Left lung (tissue), 4 donors: ENCODE measurements at regions not wholly inside any gene's neighbourhood (a gene's known extent, or its start where the extent isn't known, plus 50 kb on each side); places are given as distances from the start of the nearest gene placed in this dataset.

Source experiments
- ATAC-seq: fragments of 200-7000 bp; cut with Tn5 transposase; one replicate; pipeline ENCODE4 v1.9.1; 2020; ENCODE audit warnings: moderate library complexity
- DNase-seq, 4 donors: peaks; one replicate each; pipeline ENCODE4 v3.0.0-alpha.2; 2013 to 2020
- H3K27ac ChIP-seq, 2 donors: fragments of 200-600 bp; sonication (generic) in 1 of 2; one replicate each; pipeline versions ENCODE4 v1.5.0 to v1.8.0; 2020 to 2021
- H3K27me3 ChIP-seq, 2 donors: fragments of 200-600 bp; sonication (generic) in 1 of 2; one replicate each; pipeline versions ENCODE4 v1.5.0 to v1.8.0; 2020 to 2021
- H3K36me3 ChIP-seq, 2 donors: fragments of 200-600 bp; sonication (generic) in 1 of 2; one replicate each; pipeline versions ENCODE4 v1.5.0 to v1.8.0; 2020 to 2021
- H3K4me1 ChIP-seq, 2 donors: fragments of 200-600 bp; one replicate each; pipeline ENCODE4 v1.8.0; 2021
- H3K4me3 ChIP-seq, 2 donors: fragments of 200-600 bp; sonication (generic) in 1 of 2; one replicate each; pipeline versions ENCODE4 v1.5.0 to v1.8.0; 2020 to 2021; ENCODE audit warnings: mild to moderate bottlenecking in 1 of 2
- H3K9me3 ChIP-seq, 2 donors: fragments of 200-600 bp; sonication (generic) in 1 of 2; one replicate each; pipeline versions ENCODE4 v1.5.0 to v1.8.0; 2020 to 2021
- CTCF ChIP-seq, 2 donors: fragments of 200-600 bp; sonication (generic) in 1 of 2; IDR thresholded peaks; one replicate each; pipeline versions ENCODE4 v1.5.0 to v1.8.0; 2021; ENCODE audit warnings: antibody characterized with exemption in 2 of 2
- intact Hi-C, 2 donors: fragments of 100-400 bp; cut with DNase I; formaldehyde crosslinking; loops; one replicate each; pipeline versions ENCODE4 v1.11.2 to v1.14.2; 2022
- donor health status: DM: no; HTN: yes; CAD: no.
- donor health status: DM: no; HTN: no; CAD: no.

GRCh38 chr9:107994648-107995047, 505.1 kb upstream of the KLF4 start:
- TF ChIP-seq CTCF (IDR thresholded peaks at IDR 0.05), result no peak
- Histone ChIP-seq H3K4me1 (peaks cover 0 to 18% of the 10 kb centered on the region in 2 donors), H3K9me3 (no peaks in the 10 kb centered on the region), H3K27me3 (no peaks in the 10 kb centered on the region), H3K27ac (no peak overlapping the region), H3K4me3 (no peak overlapping the region), H3K36me3 (no peaks in the 10 kb centered on the region)
- DNase-seq (no peak), ATAC-seq (no peak)
- intact Hi-C loops, result no loop called here

- no peaks in the 10 kb centered on the region for H3K36me3 ChIP-seq
- H3K4me3 ChIP-seq, result no peak overlapping the region
- ATAC-seq (no peak), DNase-seq (no peak)
- H3K4me1 ChIP-seq, result peaks cover 0 to 34% of the 10 kb centered on the region in 2 donors
- H3K27me3 ChIP-seq, result no peaks in the 10 kb centered on the region
- no peaks in the 10 kb centered on the region for H3K9me3 ChIP-seq
- H3K27ac ChIP-seq, result peak overlapping the region in 1 of 2 donors; percentile 28
- no peak for TF ChIP-seq CTCF (IDR thresholded peaks at IDR 0.05)
- intact Hi-C loops, result no loop called here
These were observed 502.7 kb upstream of the KLF4 start for GRCh38 chr9:107992271-107992670.

GRCh38 chr9:107991581-107991980, 502.0 kb upstream of the KLF4 start:
- peaks cover 0 to 34% of the 10 kb centered on the region in 2 donors for H3K4me1 ChIP-seq
- no peak for TF ChIP-seq CTCF (IDR thresholded peaks at IDR 0.05)
- intact Hi-C loops, result no loop called here
- H3K4me3 ChIP-seq, result no peak overlapping the region
- H3K27me3 ChIP-seq, result no peaks in the 10 kb centered on the region
- H3K36me3 ChIP-seq, result no peaks in the 10 kb centered on the region
- DNase-seq (peak in 1 of 4 donors; percentile 52), ATAC-seq (no peak)
- no peaks in the 10 kb centered on the region for H3K9me3 ChIP-seq
- H3K27ac ChIP-seq, result peak overlapping the region in 1 of 2 donors; percentile 28

- no peak overlapping the region for H3K4me3 ChIP-seq
- no peaks in the 10 kb centered on the region for H3K27me3 ChIP-seq
- intact Hi-C loops, result no loop called here
- H3K9me3 ChIP-seq, result no peaks in the 10 kb centered on the region
- no peak for TF ChIP-seq CTCF (IDR thresholded peaks at IDR 0.05)
- H3K36me3 ChIP-seq, result no peaks in the 10 kb centered on the region
- peak overlapping the region in 1 of 2 donors; percentile 68 for H3K27ac ChIP-seq
- ATAC-seq (peak; percentile 53), DNase-seq (peak in 1 of 4 donors; percentile 14)
- H3K4me1 ChIP-seq, result peaks cover 0 to 34% of the 10 kb centered on the region in 2 donors
These were observed 500.0 kb upstream of the KLF4 start for GRCh38 chr9:107989544-107989943.

- intact Hi-C loops, result no loop called here
- no peak for TF ChIP-seq CTCF (IDR thresholded peaks at IDR 0.05)
- ATAC-seq (no peak), DNase-seq (no peak)
- Histone ChIP-seq H3K9me3 (no peaks in the 10 kb centered on the region), H3K36me3 (no peaks in the 10 kb centered on the region), H3K27ac (peak overlapping the region in 1 of 2 donors; percentile 68), H3K4me3 (no peak overlapping the region), H3K4me1 (peaks cover 0 to 34% of the 10 kb centered on the region in 2 donors), H3K27me3 (no peaks in the 10 kb centered on the region)
These were observed 499.5 kb upstream of the KLF4 start for GRCh38 chr9:107989099-107989498.
